ENCODE measurements at regions not wholly inside any gene's neighbourhood (a gene's known extent, or its start where the extent isn't known, plus 50 kb on each side); places are given as distances from the start of the nearest gene placed in this dataset.
A peak's percentile ranks its signal among the peaks of the same experiment; 100 is the strongest.
"Not testable (repeated sequence)": the region's sequence is repeated elsewhere in the genome, so short reads cannot be mapped to it uniquely, and the experiment has no call there.

- no peak for DNase-seq (ENCODE audit: low spot score)
Measured at GRCh38 chr20:40276301-40276700, 412.7 kb downstream of the MAFB start.

- DNase-seq (ENCODE audit: low spot score) = no peak
Measured at GRCh38 chr20:40275738-40276137, 413.3 kb downstream of the MAFB start.

GRCh38 chr20:40274912-40275533 is 414.0 kb downstream of the MAFB start:
- DNase-seq (ENCODE audit: low spot score) = no peak

GRCh38 chr20:40269274-40269673 is 419.8 kb downstream of the MAFB start:
- DNase-seq (ENCODE audit: low spot score) = not testable (repeated sequence)

GRCh38 chr20:40268321-40269075 is 420.5 kb downstream of the MAFB start:
- no peak for DNase-seq (ENCODE audit: low spot score)

GRCh38 chr20:40265825-40266533 is 423.1 kb downstream of the MAFB start:
- DNase-seq (ENCODE audit: low spot score) = peak; percentile 29

- no peak for DNase-seq (ENCODE audit: low spot score)
Measured at GRCh38 chr20:40262219-40262618, 426.8 kb downstream of the MAFB start.

GRCh38 chr20:40258931-40259330 is 430.1 kb downstream of the MAFB start:
- no peak for DNase-seq (ENCODE audit: low spot score)

- no peak for DNase-seq (ENCODE audit: low spot score)
Measured at GRCh38 chr20:40257763-40258162, 431.3 kb downstream of the MAFB start.

GRCh38 chr20:40255365-40255764 is 433.7 kb downstream of the MAFB start:
- DNase-seq (ENCODE audit: low spot score) = no peak

GRCh38 chr20:40254023-40254772 is 434.8 kb downstream of the MAFB start:
- no peak for DNase-seq (ENCODE audit: low spot score)

GRCh38 chr20:40251284-40251932 is 437.6 kb downstream of the MAFB start:
- no peak for DNase-seq (ENCODE audit: low spot score)

GRCh38 chr20:40249805-40250204 is 439.2 kb downstream of the MAFB start:
- no peak for DNase-seq (ENCODE audit: low spot score)

GRCh38 chr20:40245829-40246228 is 443.2 kb downstream of the MAFB start:
- no peak for DNase-seq (ENCODE audit: low spot score)

GRCh38 chr20:40244286-40244685 is 444.8 kb downstream of the MAFB start:
- no peak for DNase-seq (ENCODE audit: low spot score)

- DNase-seq (ENCODE audit: low spot score) = no peak
Measured at GRCh38 chr20:40241596-40242343, 447.3 kb downstream of the MAFB start.

GRCh38 chr20:40238511-40238910 is 450.5 kb downstream of the MAFB start:
- no peak for DNase-seq (ENCODE audit: low spot score)

GRCh38 chr20:40234593-40234992 is 454.4 kb downstream of the MAFB start:
- no peak for DNase-seq (ENCODE audit: low spot score)

GRCh38 chr20:40233406-40233805 is 455.6 kb downstream of the MAFB start:
- DNase-seq (ENCODE audit: low spot score) = no peak

GRCh38 chr20:40232756-40233155 is 456.3 kb downstream of the MAFB start:
- no peak for DNase-seq (ENCODE audit: low spot score)

- no peak for DNase-seq (ENCODE audit: low spot score)
Measured at GRCh38 chr20:40232273-40232672, 456.8 kb downstream of the MAFB start.

All from Ammon's horn (tissue), 1 donor.